Liver (tissue), 8 donors: ENCODE measurements at regions not wholly inside any gene's neighbourhood (a gene's known extent, or its start where the extent isn't known, plus 50 kb on each side); places are given as distances from the start of the nearest gene placed in this dataset.

ENCODE experiments used
- DNase-seq: peaks from one replicate; pipeline ENCODE4 v3.0.0-alpha.2; 2017; ENCODE audit warnings: low spot score
- H3K27ac ChIP-seq, 2 donors: one replicate each; pipeline ENCODE4 v1.7.0; 2013; ENCODE audit warnings: inconsistent platforms in 2 of 2, low read length in 2 of 2, control low read depth in 1 of 2, low read depth in 1 of 2, mild to moderate bottlenecking in 1 of 2
- H3K27me3 ChIP-seq, 4 donors: one replicate each; pipeline versions ENCODE4 v1.6.1 to v1.7.0; 2013; ENCODE audit warnings: low read length in 3 of 4, inconsistent platforms in 1 of 4, mild to moderate bottlenecking in 1 of 4, moderate library complexity in 1 of 4; ENCODE audit not compliant: control insufficient read depth in 4 of 4, insufficient read depth in 4 of 4
- H3K36me3 ChIP-seq, 4 donors: one replicate each; pipeline versions ENCODE4 v1.6.1 to v1.7.0; 2013; ENCODE audit warnings: low read length in 3 of 4, mild to moderate bottlenecking in 3 of 4, low read depth in 1 of 4, moderate library complexity in 1 of 4; ENCODE audit not compliant: control insufficient read depth in 4 of 4, insufficient read depth in 3 of 4
- H3K4me1 ChIP-seq, 4 donors: one replicate each; pipeline versions ENCODE4 v1.6.1 to v1.7.0; 2013; ENCODE audit warnings: low read length in 3 of 4, mild to moderate bottlenecking in 3 of 4, moderate library complexity in 1 of 4; ENCODE audit not compliant: control insufficient read depth in 4 of 4, insufficient read depth in 4 of 4
- H3K4me3 ChIP-seq, 3 donors: one replicate each; pipeline versions ENCODE4 v1.6.1 to v1.7.0; 2013; ENCODE audit warnings: low read length in 3 of 3, control low read depth in 1 of 3, low read depth in 1 of 3, mild to moderate bottlenecking in 1 of 3
- H3K9ac ChIP-seq, 2 donors: one replicate each; pipeline ENCODE4 v1.7.0; 2013; ENCODE audit warnings: low read length in 2 of 2, mild to moderate bottlenecking in 2 of 2, moderate library complexity in 2 of 2, control low read depth in 1 of 2, low read depth in 1 of 2
- H3K9me3 ChIP-seq, 4 donors: one replicate each; pipeline versions ENCODE4 v1.6.1 to v1.7.0; 2013; ENCODE audit warnings: low read length in 3 of 4; ENCODE audit not compliant: control insufficient read depth in 4 of 4
- ATF3 ChIP-seq: IDR thresholded peaks from 2 replicates; pipeline ENCODE4 v1.6.1; 2016; ENCODE audit warnings: antibody characterized with exemption
- CTCF ChIP-seq: fragments of 150-350 bp; IDR thresholded peaks from 2 replicates; pipeline ENCODE4 v1.5.1; 2017; ENCODE audit warnings: improper control_type of control experiment, low read depth, low read length; ENCODE audit not compliant: missing input control
- EGR1 ChIP-seq, 2 donors: IDR thresholded peaks; 2 replicates each; pipeline ENCODE4 v1.6.1; 2016 to 2018; ENCODE audit warnings: antibody characterized with exemption in 2 of 2, low read depth in 2 of 2
- FOXA1 ChIP-seq: IDR thresholded peaks from 2 replicates; pipeline ENCODE4 v1.6.1; 2016; ENCODE audit warnings: antibody characterized with exemption
- HNF4A ChIP-seq, 2 donors: conservative IDR thresholded peaks; 2 replicates each; pipeline ENCODE4 v1.6.1; 2016; ENCODE audit warnings: antibody characterized with exemption in 2 of 2, mild to moderate bottlenecking in 2 of 2
- HNF4G ChIP-seq: IDR thresholded peaks from 2 replicates; pipeline ENCODE4 v1.6.1; 2016; ENCODE audit warnings: antibody characterized with exemption
- JUND ChIP-seq, 2 donors: IDR thresholded peaks; 2 replicates each; pipeline ENCODE4 v1.6.1; 2016; ENCODE audit warnings: antibody characterized with exemption in 2 of 2
- MAX ChIP-seq: IDR thresholded peaks from 2 replicates; pipeline ENCODE4 v1.6.1; 2016; ENCODE audit warnings: antibody characterized with exemption
- NR2F2 ChIP-seq: IDR thresholded peaks from 2 replicates; pipeline ENCODE4 v1.6.1; 2016; ENCODE audit warnings: antibody characterized with exemption
- RAD21 ChIP-seq, 2 donors: IDR thresholded peaks; 2 replicates each; pipeline ENCODE4 v1.6.1; 2016; ENCODE audit warnings: antibody characterized with exemption in 2 of 2, mild to moderate bottlenecking in 2 of 2
- REST ChIP-seq: IDR thresholded peaks from 2 replicates; pipeline ENCODE4 v1.6.1; 2016; ENCODE audit warnings: antibody characterized with exemption, mild to moderate bottlenecking
- RXRA ChIP-seq, 2 donors: IDR thresholded peaks; 2 replicates each; pipeline ENCODE4 v1.6.1; 2017 to 2018; ENCODE audit warnings: antibody characterized with exemption in 2 of 2, mild to moderate bottlenecking in 1 of 2
- SP1 ChIP-seq: IDR thresholded peaks from 2 replicates; pipeline ENCODE4 v1.6.1; 2018; ENCODE audit warnings: antibody characterized with exemption, mild to moderate bottlenecking
- TAF1 ChIP-seq: conservative IDR thresholded peaks from 2 replicates; pipeline ENCODE4 v1.6.1; 2016; ENCODE audit warnings: antibody characterized with exemption, mild to moderate bottlenecking
- YY1 ChIP-seq: IDR thresholded peaks from 2 replicates; pipeline ENCODE4 v1.6.1; 2016; ENCODE audit warnings: antibody characterized with exemption, mild to moderate bottlenecking
- ZBTB33 ChIP-seq: IDR thresholded peaks from 2 replicates; pipeline ENCODE4 v1.6.1; 2016; ENCODE audit warnings: antibody characterized with exemption
- WGBS: extraction: QIAGEN DNeasy Blood & Tissue Kit; methylation state at CpG from one replicate; pipeline ENCODE4 v1.1.7; 2013; 5-methylcytosine and 5-hydroxymethylcytosine counted together
- donor health status: healthy.
- donor health status: healthy.
- donor health status: healthy.
- donor health status: healthy.
- donor health status: healthy.

GRCh38 chr20:54772893-54773642, 297.7 kb downstream of the DOK5 start:
- Histone ChIP-seq H3K4me1 (no peaks in the 10 kb centered on the region), H3K9ac (no peak overlapping the region), H3K9me3 (no peaks in the 10 kb centered on the region), H3K27ac (no peak overlapping the region), H3K27me3 (peaks cover 0 to 11% (median 1%) of the 10 kb centered on the region in 4 donors), H3K36me3 (no peaks in the 10 kb centered on the region), H3K4me3 (no peak overlapping the region)
- WGBS, result 69% methylated on average over 4 of the region's 4 CpGs
- TF ChIP-seq EGR1 (IDR thresholded peaks at IDR 0.05; ENCODE audit: low read depth in 2 of 2) (no peak), HNF4A (conservative IDR thresholded peaks at IDR 0.05) (no peak), NR2F2 (no peak), RXRA (IDR thresholded peaks at IDR 0.05) (no peak), ATF3 (no peak), CTCF (no peak), MAX (no peak), JUND (IDR thresholded peaks at IDR 0.05) (no peak), REST (no peak), HNF4G (no peak), FOXA1 (no peak), RAD21 (IDR thresholded peaks at IDR 0.05) (no peak), YY1 (no peak)
- no peak for DNase-seq

GRCh38 chr20:54766483-54766882, 291.1 kb downstream of the DOK5 start:
- DNase-seq, result no peak
- Histone ChIP-seq H3K4me1 (no peaks in the 10 kb centered on the region), H3K27ac (no peak overlapping the region), H3K9ac (no peak overlapping the region), H3K27me3 (peaks cover 0 to 5% (median 0%) of the 10 kb centered on the region in 4 donors), H3K4me3 (no peak overlapping the region), H3K36me3 (no peaks in the 10 kb centered on the region), H3K9me3 (no peaks in the 10 kb centered on the region)
- 56% methylated on average over 2 of the region's 2 CpGs for whole genome bisulfite sequencing
- TF ChIP-seq ZBTB33, result no peak
- TF ChIP-seq RAD21 (IDR thresholded peaks at IDR 0.05), result no peak
- no peak for TF ChIP-seq FOXA1
- TF ChIP-seq TAF1, result no peak
- TF ChIP-seq REST, result no peak
- TF ChIP-seq CTCF, result no peak
- no peak for TF ChIP-seq SP1
- TF ChIP-seq YY1, result no peak
- no peak for TF ChIP-seq NR2F2
- no peak for TF ChIP-seq ATF3
- no peak for TF ChIP-seq HNF4G
- no peak for TF ChIP-seq HNF4A (conservative IDR thresholded peaks at IDR 0.05)
